OCI-LY1 (cell line): ENCODE measurements at regions not wholly inside any gene's neighbourhood (a gene's known extent, or its start where the extent isn't known, plus 50 kb on each side); places are given as distances from the start of the nearest gene placed in this dataset.

ENCODE experiments used
- EZH2 ChIP-seq: fragments of 200-600 bp; sonication (generic), shearing (Covaris generic); IDR thresholded peaks from 2 replicates; pipeline ENCODE4 v1.8.0; 2017; ENCODE audit warnings: borderline replicate concordance, mixed run types, mild to moderate bottlenecking, antibody characterized with exemption, low read length, moderate library complexity, mixed read lengths
- TF ChIP-seq, protein P1 (sequence below): fragments of 200-600 bp; sonication (generic), shearing (Covaris generic); IDR thresholded peaks from 2 replicates; pipeline ENCODE4 v1.5.1; 2017; ENCODE audit warnings: mild to moderate bottlenecking, antibody characterized with exemption, low read length, moderate library complexity, mixed read lengths

- TF ChIP-seq, protein P1, sequence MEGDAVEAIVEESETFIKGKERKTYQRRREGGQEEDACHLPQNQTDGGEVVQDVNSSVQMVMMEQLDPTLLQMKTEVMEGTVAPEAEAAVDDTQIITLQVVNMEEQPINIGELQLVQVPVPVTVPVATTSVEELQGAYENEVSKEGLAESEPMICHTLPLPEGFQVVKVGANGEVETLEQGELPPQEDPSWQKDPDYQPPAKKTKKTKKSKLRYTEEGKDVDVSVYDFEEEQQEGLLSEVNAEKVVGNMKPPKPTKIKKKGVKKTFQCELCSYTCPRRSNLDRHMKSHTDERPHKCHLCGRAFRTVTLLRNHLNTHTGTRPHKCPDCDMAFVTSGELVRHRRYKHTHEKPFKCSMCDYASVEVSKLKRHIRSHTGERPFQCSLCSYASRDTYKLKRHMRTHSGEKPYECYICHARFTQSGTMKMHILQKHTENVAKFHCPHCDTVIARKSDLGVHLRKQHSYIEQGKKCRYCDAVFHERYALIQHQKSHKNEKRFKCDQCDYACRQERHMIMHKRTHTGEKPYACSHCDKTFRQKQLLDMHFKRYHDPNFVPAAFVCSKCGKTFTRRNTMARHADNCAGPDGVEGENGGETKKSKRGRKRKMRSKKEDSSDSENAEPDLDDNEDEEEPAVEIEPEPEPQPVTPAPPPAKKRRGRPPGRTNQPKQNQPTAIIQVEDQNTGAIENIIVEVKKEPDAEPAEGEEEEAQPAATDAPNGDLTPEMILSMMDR, result no peak
- TF ChIP-seq EZH2, result no peak
Measured at GRCh38 chr3:178042376-178042775, 493.9 kb upstream of the KCNMB2 start.
